GM21447 (cell line): ENCODE measurements at regions not wholly inside any gene's neighbourhood (a gene's known extent, or its start where the extent isn't known, plus 50 kb on each side); places are given as distances from the start of the nearest gene placed in this dataset.

Experiments used
- ATAC-seq: cut with Tn5 transposase; IDR thresholded peaks from one replicate; pipeline ENCODE4 v1.9.1; 2021; ENCODE audit not compliant: unreplicated experiment

DNA sequence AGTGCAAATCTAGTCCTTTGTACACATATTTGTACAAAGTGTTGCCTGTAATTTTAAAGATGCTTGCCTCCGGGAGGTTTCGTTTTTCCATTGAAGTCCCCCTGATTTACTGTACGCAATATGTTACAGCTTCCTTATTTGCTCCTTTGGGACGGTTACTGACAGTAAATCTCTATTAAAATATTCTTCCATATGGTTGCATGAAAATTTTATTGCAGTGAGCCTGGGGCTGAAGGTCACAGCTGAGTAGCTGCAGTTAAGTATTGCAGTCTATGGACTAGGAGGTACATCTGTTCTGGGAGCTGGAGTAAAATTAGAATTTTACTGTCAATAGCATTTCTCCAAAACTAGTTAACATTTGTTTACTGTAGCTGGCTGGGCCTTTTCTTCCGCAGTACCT, 119.2 kb downstream of the ETAA1 start:
- ATAC-seq: no peak

DNA sequence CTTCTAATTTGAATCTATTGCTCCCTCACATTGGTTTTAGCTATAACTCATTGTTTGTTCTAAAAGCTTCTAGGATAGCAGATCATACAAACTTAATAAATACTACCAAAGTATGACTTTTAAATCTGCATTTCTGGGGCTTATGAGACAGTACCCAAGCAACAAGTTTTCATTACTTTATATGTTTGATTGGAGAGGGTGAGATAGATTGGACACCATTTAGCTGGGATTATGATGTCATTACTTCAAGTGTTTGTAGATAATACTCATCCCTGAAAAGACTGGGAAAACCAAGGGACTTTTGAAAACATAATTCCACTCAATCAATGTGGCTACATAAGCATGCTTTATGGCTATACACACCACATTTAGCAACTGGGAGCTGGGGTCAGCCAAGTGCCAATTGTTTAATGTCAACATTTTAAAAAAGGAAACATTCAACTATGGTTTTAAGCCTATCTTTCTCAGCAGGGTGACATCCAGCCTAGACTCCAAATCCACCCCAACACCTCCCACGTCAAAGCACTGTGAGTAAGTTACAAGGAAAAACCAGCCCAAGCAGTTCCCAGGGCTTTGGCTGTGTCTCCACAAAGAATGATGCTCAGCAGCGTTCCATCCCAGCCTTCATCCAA, 119.9 kb downstream of the ETAA1 start:
- ATAC-seq: no peak

DNA sequence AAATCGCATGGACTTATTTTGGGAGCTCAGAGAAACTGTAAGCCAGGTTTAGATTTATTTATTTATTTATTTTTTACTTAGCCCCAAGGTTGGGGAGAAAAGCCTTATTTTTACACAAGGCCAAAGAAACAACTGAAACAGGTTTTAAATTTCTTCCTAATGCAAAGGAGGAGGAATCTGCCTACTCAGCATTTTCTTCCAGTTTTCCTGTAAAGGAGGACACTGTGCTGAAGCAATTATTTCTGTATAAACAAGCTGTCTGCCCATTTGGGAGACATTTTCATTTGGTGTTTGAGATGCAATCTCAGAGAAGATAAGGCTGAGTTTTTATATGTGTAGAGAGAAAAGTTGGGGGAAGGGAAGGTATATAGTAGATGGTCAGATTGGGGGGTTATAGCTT, 125.0 kb downstream of the ETAA1 start:
- ATAC-seq: no peak

DNA sequence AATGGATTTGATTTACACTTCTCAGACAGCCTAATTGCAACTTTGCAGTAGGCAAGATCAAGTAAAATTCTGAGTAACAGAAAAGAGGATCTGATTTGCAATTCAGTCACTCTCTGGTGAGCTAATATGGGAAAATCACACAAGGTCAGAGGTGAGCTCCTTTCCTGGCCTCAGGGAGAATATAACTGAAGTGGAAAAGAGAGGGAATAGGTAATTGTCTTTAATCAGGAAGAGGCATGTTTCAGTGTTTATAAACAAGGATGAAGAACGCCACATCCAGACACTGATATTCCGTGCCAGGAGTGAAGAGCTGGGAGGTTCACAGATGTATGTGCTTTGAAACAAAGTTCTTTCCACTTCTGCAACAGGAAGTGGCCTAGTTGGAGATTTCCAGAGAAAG, 127.1 kb downstream of the ETAA1 start:
- ATAC-seq: no peak

- no peak for ATAC-seq
Observed at GRCh38 chr2:67524777-67525176, 127.6 kb downstream of the ETAA1 start.

DNA sequence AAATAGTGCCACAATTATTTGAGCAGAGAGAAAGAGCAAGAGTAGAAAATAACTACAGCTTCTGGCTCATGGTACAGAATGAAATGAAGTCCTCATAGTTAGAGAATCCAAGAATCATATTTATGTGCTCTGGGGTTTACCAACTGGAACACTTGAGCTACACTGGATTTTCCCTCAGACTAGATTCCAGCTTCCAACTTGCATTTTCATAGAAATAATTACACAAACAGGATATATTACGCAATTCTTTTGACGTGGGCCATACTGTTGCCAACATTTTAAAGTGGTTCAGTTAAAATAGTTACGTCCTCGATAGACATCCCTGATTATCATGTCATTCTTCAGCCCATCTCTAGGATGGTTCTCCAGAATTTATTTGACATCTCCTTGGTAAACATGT, 129.2 kb downstream of the ETAA1 start:
- ATAC-seq: no peak

- no peak for ATAC-seq
Observed at GRCh38 chr2:67528320-67528719, 131.2 kb downstream of the ETAA1 start.

- ATAC-seq: no peak
Observed at GRCh38 chr2:67532387-67532786, 135.3 kb downstream of the ETAA1 start.

DNA sequence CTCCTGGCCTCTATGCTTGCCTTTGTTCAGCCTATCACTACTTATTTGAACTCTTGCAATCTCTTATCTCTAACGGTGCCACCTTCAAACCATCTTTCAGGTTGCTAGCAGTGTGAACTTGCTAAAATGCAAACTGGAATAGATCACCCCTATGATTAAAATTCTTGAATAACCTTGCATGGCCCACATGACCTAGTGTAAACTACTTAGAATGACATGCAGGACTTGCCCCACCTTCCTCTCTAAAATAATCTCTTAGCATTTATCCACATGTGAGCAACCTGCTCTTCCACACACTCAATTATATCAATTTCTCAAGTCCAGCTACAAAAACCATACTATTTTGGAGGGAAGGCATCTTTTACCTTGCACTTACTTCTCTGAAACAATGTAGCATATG, 137.6 kb downstream of the ETAA1 start:
- no peak for ATAC-seq

- no peak for ATAC-seq
Observed at GRCh38 chr2:67540962-67541361, 143.8 kb downstream of the ETAA1 start.

DNA sequence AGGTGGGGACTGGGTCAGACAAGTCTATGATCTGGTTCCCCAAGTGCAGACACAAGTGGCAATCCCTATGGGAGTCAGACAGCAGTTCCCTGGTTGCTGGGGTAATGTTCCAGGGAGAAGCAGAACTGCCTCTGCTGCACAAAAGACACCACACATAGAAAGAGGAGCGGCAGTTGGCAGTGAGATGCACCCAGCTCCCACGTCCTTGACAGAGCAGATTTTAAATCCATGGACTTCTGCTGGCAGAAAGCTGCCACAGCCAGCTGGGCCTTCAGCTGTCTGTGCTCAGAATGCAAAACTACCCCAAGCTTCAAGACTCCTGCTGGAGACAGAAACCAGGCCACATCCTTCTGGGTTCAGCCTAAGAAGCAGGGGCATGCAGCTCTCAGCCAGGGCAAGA, 147.2 kb downstream of the ETAA1 start:
- no peak for ATAC-seq

- ATAC-seq: no peak
Observed at GRCh38 chr2:67548317-67549201, 151.4 kb downstream of the ETAA1 start.

GRCh38 chr2:67559156-67559555, 162.0 kb downstream of the ETAA1 start:
- ATAC-seq: no peak

DNA sequence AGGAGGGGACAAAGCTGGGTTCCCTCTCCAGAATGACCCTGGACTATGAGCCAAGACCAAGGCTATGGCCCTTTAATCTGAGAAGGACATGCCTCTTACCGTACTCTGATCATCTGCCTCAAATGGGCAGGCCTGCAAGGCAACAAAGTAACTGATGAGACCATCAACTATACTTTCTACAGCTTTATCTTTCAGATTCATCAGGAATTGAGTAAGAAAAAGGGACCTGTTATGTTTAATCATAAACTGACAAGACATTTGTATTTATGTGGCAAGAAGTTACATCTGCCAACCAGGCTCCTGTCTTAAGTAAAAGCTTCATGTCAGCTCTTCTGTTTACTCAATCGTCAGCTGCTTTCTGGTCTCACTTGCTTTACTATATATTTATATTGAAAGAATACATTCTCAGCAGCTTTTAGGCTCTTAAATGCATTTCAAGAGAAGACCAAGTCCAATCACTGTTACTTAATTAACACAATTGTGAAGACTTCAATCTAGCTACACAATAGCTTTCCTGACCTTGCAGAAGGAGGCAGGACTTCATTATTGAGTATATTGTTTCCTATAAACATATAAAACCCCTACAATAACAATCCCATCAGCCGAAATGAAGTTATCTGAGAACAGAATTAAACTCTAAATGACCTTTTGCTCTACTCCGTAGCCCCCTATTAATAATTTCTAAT, 163.8 kb downstream of the ETAA1 start:
- no peak for ATAC-seq

GRCh38 chr2:67561457-67561965, 164.4 kb downstream of the ETAA1 start:
- ATAC-seq: no peak

DNA sequence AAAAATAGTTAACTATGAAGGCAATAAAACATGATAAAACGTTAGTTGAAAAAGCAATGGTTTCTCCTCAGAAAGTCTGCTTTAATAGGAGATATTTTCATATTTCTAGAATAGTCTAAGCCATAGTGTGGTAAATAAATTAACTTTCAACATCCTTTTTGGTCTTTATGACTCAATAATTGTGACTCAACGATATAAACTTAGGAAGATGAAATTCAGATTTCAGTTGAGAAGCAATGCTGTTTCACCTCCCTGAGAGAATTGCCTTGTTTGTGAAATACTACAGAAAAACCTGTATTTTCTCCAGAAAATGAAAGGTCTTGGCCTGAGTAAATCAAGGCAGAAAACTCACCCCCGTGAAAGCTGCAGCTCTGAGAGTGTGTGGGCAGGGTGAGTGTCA, 166.9 kb downstream of the ETAA1 start:
- ATAC-seq: no peak

DNA sequence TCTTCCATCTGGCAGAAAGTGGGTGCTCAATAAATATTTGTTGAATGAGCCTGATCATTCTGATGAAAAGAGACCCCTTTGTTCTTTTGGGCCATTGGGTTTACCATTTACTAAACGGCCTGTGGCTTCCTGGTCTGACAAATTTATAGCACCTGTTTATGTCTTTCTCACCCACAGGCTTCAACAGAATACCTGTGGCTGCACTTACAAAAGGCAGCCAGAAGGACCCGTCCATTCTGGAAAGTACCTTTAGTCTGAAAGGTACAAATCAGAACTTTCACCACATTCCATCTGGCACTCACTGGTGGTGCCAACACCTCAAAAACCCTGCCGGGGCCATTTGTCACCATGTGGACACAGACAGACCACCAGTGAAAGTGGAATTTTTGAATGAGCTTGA, 167.5 kb downstream of the ETAA1 start:
- ATAC-seq: no peak

DNA sequence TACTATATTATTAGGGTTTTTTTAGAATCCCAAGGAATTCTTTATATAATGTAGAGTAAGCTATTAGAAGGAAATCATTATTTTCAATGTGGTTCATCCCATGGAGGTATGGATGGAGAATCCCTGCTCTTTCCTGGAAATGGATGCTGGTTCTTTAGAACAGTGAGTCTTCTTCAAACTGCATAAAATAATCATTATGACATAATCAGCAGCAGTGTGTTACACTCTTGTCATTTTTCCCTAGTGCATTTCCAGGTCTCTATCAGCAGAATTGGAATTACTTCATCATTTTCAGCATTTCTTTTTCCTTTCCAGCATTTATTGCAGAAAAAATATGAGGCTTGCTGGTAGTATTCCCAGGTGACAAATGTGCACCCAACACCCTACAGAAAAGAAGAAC, 168.1 kb downstream of the ETAA1 start:
- no peak for ATAC-seq

GRCh38 chr2:67565761-67566160, 168.6 kb downstream of the ETAA1 start:
- ATAC-seq: no peak

- no peak for ATAC-seq
Observed at GRCh38 chr2:67566285-67566684, 169.2 kb downstream of the ETAA1 start.

DNA sequence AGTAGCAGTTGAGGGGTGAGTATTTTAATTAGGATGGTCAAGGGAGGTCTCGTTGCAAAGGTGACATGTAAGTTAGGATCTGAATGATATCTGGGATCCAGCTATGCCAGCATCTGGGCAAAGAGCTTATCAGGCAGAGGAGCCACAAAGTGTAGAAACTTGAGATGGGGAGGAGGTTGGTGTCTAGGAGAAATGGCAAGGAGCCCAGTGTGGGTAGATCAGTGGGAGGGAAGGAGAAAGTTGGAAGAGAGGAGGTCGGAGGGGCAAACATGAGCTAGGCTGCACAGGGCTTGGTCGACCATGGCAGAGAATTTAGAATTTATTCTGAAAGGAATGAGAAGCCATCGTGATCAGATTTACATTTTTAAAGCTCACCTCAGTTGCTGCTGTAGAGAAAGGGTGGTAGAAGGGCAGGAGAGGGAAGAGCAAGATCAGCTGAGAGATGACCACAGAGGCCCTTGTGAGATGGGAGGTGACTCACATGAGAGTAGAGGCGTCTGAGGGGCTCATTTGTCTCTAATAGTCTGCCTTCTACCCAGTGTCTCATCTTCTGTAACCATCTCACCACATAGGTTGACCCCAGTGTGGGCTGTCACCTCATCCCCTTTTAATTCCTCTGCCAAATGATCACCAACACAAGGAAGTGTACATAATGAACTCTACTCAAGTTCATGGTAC, 170.0 kb downstream of the ETAA1 start:
- ATAC-seq: no peak
